T47D (cell line): ENCODE measurements at regions not wholly inside any gene's neighbourhood (a gene's known extent, or its start where the extent isn't known, plus 50 kb on each side); places are given as distances from the start of the nearest gene placed in this dataset.
A peak's percentile ranks its signal among the peaks of the same experiment; 100 is the strongest.
"Not testable (repeated sequence)": the region's sequence is repeated elsewhere in the genome, so short reads cannot be mapped to it uniquely, and the experiment has no call there.

Source experiments
- DNase-seq, 2 experiments: peaks; one replicate each; pipeline versions ENCODE4 v3.0.0 to v3.0.0-alpha.2; 2011 to 2012; ENCODE audit warnings: low read depth in 1 of 2, low spot score in 1 of 2
- JUND ChIP-seq: IDR thresholded peaks from 2 replicates; pipeline ENCODE4 v1.6.1; 2012; ENCODE audit warnings: low read depth
- in situ Hi-C: cut with HindIII; loops from 2 replicates; pipeline ENCODE4 v1.10.0; 2016; ENCODE audit warnings: low sequenced_read_pairs, low pct_unique_long_range_greater_than_20kb

GRCh38 chr6:81934936-81935335, 182.5 kb upstream of the TENT5A start:
- DNase-seq = no peak
- in situ Hi-C loops = no loop called here
- TF ChIP-seq JUND = no peak

DNA sequence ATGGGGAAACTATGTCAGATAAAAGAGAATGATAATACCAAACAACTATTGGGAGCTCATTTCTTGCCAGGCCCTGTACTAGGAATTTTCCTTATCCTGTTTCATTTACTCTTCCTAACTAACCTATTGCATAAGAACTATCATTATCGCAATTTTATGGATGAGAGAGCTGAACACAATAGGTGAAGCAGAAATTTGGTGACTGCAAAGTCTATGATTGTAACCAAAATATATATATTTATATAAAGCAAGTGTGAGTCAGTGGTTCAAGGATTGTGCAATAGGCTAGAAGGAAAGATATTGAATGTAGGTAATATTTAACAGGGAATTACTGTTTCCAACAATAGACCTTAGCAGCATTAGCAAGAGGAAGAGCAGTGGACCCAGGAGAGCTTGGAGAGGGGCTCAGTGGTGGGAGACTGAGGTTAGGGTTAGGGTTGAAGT, 181.1 kb upstream of the TENT5A start:
- TF ChIP-seq JUND = no peak
- in situ Hi-C loops = no loop called here
- DNase-seq = no peak

- DNase-seq = no peak
- no peak for TF ChIP-seq JUND
- in situ Hi-C loops = no loop called here
These were observed 180.6 kb upstream of the TENT5A start for GRCh38 chr6:81933089-81933488.

DNA sequence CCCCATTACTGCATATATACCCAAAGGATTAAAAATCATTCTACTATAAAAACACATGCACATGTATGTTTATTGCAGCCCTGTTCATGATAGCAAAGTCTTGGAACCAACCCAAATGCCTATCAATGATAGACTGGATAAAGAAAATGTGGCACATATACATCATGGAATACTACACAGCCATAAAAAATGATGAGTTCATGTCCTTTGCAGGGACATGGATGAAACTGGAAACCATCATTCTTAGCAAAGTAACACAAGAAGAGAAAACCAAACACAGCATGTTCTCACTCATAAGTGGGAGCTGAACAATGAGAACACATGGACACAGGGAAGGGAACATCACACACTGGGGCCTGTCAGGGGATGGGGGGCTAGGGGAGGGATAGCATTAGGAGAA, 180.0 kb upstream of the TENT5A start:
- in situ Hi-C loops, DNase-seq: not testable (repeated sequence)

DNA sequence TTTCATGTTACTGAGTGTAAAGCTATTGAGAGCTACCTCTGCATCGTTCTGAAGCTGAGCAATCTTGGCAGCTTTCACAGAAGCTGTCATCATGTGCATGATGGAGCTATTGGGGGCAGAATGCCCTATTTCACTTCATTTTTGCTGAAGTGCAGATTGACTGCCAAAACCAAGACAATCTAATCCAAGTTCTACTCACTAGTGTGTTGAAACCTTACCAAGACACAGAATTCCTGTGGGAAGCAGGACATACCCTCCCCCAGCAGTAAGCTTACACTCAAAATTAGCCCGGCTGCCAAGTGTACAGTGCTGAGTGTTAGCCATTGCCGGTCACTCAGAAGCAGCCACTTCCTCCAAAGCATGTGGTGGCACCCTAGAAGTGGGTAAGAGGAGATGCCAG, 177.3 kb upstream of the TENT5A start:
- no peak for TF ChIP-seq JUND
- in situ Hi-C loops = no loop called here
- DNase-seq = no peak

- TF ChIP-seq JUND = no peak
- no peak for DNase-seq
- in situ Hi-C loops = no loop called here
These were observed 172.7 kb upstream of the TENT5A start for GRCh38 chr6:81925201-81925600.

DNA sequence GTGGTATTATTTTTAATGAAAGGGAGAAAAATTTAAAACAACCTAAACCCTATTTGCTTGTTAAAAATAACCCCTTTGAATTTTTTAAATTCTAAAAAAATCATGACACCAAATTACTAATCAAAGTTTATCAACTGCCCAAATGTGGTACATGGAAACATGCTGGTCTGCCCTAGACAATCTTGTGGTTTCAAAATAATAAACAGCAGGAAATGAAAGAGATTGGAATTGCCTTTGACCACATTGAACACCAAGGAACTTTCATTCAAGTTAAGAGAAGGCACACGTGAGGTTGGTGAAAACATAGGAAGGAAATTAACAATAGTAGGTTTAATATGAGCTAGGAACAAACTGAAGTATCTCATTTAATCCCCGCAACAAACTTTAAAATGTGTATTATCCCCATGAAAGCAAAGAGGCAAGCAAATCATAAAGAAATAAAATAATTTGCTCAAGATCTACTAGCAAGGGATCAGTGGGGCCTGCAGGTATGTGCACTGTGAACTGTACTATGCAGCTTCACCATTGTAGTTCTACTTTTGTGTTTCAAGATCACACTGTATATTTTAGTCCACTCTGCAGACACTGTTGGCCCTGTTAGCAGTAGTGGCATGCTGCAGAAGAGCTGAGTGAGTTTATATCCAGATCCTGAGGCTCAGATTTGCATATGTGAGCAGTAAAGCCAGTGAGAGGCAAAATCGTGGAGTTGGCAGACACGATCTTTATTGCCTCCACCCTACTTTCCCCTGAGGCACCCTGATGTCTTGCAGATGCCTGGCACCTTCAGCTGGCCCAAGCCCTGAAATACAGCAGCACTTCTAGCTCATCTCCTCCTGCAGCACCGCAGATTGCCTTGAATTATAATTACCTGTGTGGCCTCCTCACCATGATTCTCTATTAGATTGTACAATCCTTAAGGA, 157.8 kb upstream of the TENT5A start:
- no peak for TF ChIP-seq JUND
- DNase-seq = peak in 1 of 2 experiments; percentile 20
- in situ Hi-C loops = no loop called here

GRCh38 chr6:81909162-81909561, 156.7 kb upstream of the TENT5A start:
- no peak for TF ChIP-seq JUND

DNA sequence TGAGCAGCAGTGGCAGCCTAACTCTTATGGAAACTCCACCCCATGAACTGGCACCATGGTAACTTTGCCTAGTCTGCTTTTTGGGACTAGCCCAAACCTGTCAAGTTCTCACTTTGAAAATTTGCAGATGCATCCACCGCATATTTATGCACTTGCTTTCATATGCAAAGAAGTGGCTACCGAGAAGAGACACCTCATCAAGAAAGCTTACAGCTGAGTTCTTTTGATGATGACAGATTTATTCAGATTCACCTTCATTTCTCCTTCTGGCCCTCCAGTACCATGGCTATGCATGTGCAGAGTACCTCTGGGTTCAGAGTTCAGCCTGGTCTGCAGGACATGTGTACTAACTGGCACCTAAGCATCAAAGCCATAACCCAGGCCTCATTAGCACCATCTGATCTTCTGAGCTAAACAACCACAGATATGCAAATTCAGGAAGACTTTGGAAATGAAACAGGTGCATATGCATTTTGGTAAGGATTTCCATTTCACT, 154.3 kb upstream of the TENT5A start:
- DNase-seq = no peak
- in situ Hi-C loops = no loop called here
- TF ChIP-seq JUND = no peak

More at GRCh38 chr6:81909162-81909561, 156.7 kb upstream of the TENT5A start:
- DNase-seq = no peak
- in situ Hi-C loops = no loop called here

GRCh38 chr6:81906041-81906440, 153.6 kb upstream of the TENT5A start:
- TF ChIP-seq JUND = no peak
- no peak for DNase-seq
- in situ Hi-C loops = no loop called here

- in situ Hi-C loops = no loop called here
- no peak for DNase-seq
- no peak for TF ChIP-seq JUND
These were observed 149.1 kb upstream of the TENT5A start for GRCh38 chr6:81901551-81901966.

- in situ Hi-C loops = no loop called here
- TF ChIP-seq JUND = no peak
These were observed 148.1 kb upstream of the TENT5A start for GRCh38 chr6:81900616-81901015.

DNA sequence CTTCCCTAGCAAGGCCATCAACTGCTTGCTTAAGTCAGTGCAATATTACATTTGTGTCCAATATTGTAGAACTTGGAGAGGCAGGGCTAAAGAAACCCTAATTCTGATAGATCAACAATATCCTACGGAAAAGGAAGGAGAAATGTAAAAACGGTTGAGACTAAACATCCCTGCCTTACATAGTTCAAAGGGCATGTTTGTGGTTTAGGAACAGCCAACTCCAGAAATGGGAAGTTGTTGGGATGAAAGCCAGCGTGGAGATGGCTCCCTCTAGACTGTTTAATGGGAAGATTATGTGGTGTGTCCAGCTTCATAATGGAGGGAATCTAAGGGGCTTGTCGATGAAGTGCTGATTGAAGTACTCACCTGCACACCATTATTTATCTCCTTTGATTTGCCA, 145.3 kb upstream of the TENT5A start:
- TF ChIP-seq JUND = no peak
- DNase-seq = no peak
- in situ Hi-C loops = no loop called here

More at GRCh38 chr6:81900616-81901015, 148.1 kb upstream of the TENT5A start:
- DNase-seq = no peak
